Testis (tissue), 2 donors: ENCODE measurements at regions not wholly inside any gene's neighbourhood (a gene's known extent, or its start where the extent isn't known, plus 50 kb on each side); places are given as distances from the start of the nearest gene placed in this dataset.

ENCODE experiments used
- CTCF ChIP-seq, 3 experiments: fragments of 450-650 bp in 2 of 3; fragments of 200-600 bp in 1 of 3; sonication (generic) in 1 of 3; IDR thresholded peaks; one replicate each; pipeline ENCODE4 v1.5.1; 2016 to 2019; ENCODE audit warnings: antibody characterized with exemption in 3 of 3, mild to moderate bottlenecking in 2 of 3, moderate library complexity in 1 of 3
- POLR2A ChIP-seq: fragments of 450-650 bp; IDR thresholded peaks from one replicate; pipeline ENCODE4 v1.6.1; 2017; ENCODE audit warnings: antibody characterized with exemption, mild to moderate bottlenecking, moderate library complexity

- TF ChIP-seq POLR2A (no peak), CTCF (IDR thresholded peaks at IDR 0.05) (no peak)
These were observed 215.3 kb upstream of the HS3ST5 start for GRCh38 chr6:114558153-114558552.
